Astrocyte (in vitro differentiated cells and primary cell): ENCODE measurements at regions not wholly inside any gene's neighbourhood (a gene's known extent, or its start where the extent isn't known, plus 50 kb on each side); places are given as distances from the start of the nearest gene placed in this dataset.
A peak's percentile ranks its signal among the peaks of the same experiment; 100 is the strongest.

ENCODE experiments used
- DNase-seq: peaks from one replicate; pipeline ENCODE4 v3.0.0-alpha.2; 2010; ENCODE audit warnings: low read depth
- FAIRE-seq: peaks from 2 replicates; lab custom pipeline; 2011; peaks lifted over from hg19 to GRCh38; lab: Jason Lieb, UNC
- H2AFZ ChIP-seq: 2 replicates; pipeline ENCODE4 v1.6.0; 2012; ENCODE audit warnings: low read depth, low read length, inconsistent platforms
- H3K27ac ChIP-seq: 2 replicates; pipeline ENCODE4 v1.5.1; 2011; ENCODE audit warnings: low read depth, low read length, inconsistent platforms
- H3K27me3 ChIP-seq: 2 replicates; pipeline ENCODE4 v1.6.0; 2011; ENCODE audit warnings: low read length, inconsistent platforms; ENCODE audit not compliant: insufficient read depth
- H3K36me3 ChIP-seq: 2 replicates; pipeline ENCODE4 v1.5.1; 2011; ENCODE audit warnings: low read length, inconsistent platforms; ENCODE audit not compliant: insufficient read depth
- H3K4me1 ChIP-seq: 2 replicates; pipeline ENCODE4 v1.5.1; 2011; ENCODE audit warnings: low read length, inconsistent platforms; ENCODE audit not compliant: insufficient read depth
- H3K4me2 ChIP-seq: 2 replicates; pipeline ENCODE4 v1.6.0; 2012; ENCODE audit warnings: low read length, inconsistent platforms
- H3K4me3 ChIP-seq: 2 replicates; pipeline ENCODE4 v1.5.1; 2011; ENCODE audit warnings: low read depth, mild to moderate bottlenecking, low read length, inconsistent platforms; ENCODE audit not compliant: insufficient read depth
- H3K79me2 ChIP-seq: 2 replicates; pipeline ENCODE4 v1.6.0; 2012; ENCODE audit warnings: mild to moderate bottlenecking, low read length, inconsistent platforms; ENCODE audit not compliant: insufficient read depth
- H3K9ac ChIP-seq: 2 replicates; pipeline ENCODE4 v1.6.0; 2012; ENCODE audit warnings: mild to moderate bottlenecking, low read length, inconsistent platforms
- H3K9me3 ChIP-seq: 2 replicates; pipeline ENCODE4 v1.5.1; 2012; ENCODE audit warnings: low read depth, mild to moderate bottlenecking, low read length, inconsistent platforms; ENCODE audit not compliant: insufficient read depth
- H4K20me1 ChIP-seq: 2 replicates; pipeline ENCODE4 v1.6.0; 2012; ENCODE audit warnings: low read length, inconsistent platforms; ENCODE audit not compliant: insufficient read depth
- H3K27ac Mint-ChIP-seq: one replicate; pipeline ENCODE4 v1.8.0; 2021; ENCODE audit warnings: mild to moderate bottlenecking, mixed read lengths; ENCODE audit not compliant: unreplicated experiment
- H3K27me3 Mint-ChIP-seq: one replicate; pipeline ENCODE4 v1.8.0; 2021; ENCODE audit warnings: low read depth, mixed read lengths; ENCODE audit not compliant: unreplicated experiment
- H3K36me3 Mint-ChIP-seq: one replicate; pipeline ENCODE4 v1.8.0; 2021; ENCODE audit warnings: low read depth, mixed read lengths; ENCODE audit not compliant: unreplicated experiment
- H3K4me1 Mint-ChIP-seq: one replicate; pipeline ENCODE4 v1.8.0; 2021; ENCODE audit warnings: low read depth, mixed read lengths; ENCODE audit not compliant: unreplicated experiment
- H3K4me3 Mint-ChIP-seq: one replicate; pipeline ENCODE4 v1.8.0; 2021; ENCODE audit warnings: mild to moderate bottlenecking, moderate library complexity, mixed read lengths; ENCODE audit not compliant: unreplicated experiment
- H3K9me3 Mint-ChIP-seq: one replicate; pipeline ENCODE4 v1.8.0; 2021; ENCODE audit warnings: mild to moderate bottlenecking, mixed read lengths; ENCODE audit not compliant: unreplicated experiment
- CTCF ChIP-seq: IDR thresholded peaks from 2 replicates; pipeline ENCODE4 v1.5.1; 2011; ENCODE audit warnings: low read depth, mild to moderate bottlenecking, inconsistent platforms, low read length, moderate library complexity; ENCODE audit not compliant: insufficient read depth
- EZH2 ChIP-seq: IDR thresholded peaks from 2 replicates; pipeline ENCODE4 v1.6.1; 2012; ENCODE audit warnings: mild to moderate bottlenecking, low read length, inconsistent platforms; ENCODE audit not compliant: insufficient read depth

- no peak overlapping the region for H3K27ac Mint-ChIP-seq
- H3K4me3 Mint-ChIP-seq = no peak overlapping the region
- Histone ChIP-seq H3K9me3 (no peaks in the 10 kb centered on the region), H3K4me2 (no peak overlapping the region), H2AFZ (no peak overlapping the region), H3K4me3 (no peak overlapping the region), H3K27me3 (no peaks in the 10 kb centered on the region), H3K4me1 (peaks cover 7% of the 10 kb centered on the region), H3K27ac (no peak overlapping the region), H3K79me2 (no peaks in the 10 kb centered on the region), H3K36me3 (no peaks in the 10 kb centered on the region), H3K9ac (no peak overlapping the region), H4K20me1 (no peaks in the 10 kb centered on the region)
- no peaks in the 10 kb centered on the region for H3K9me3 Mint-ChIP-seq
- FAIRE-seq = no peak
- no peak for DNase-seq
- no peaks in the 10 kb centered on the region for H3K36me3 Mint-ChIP-seq
- no peaks in the 10 kb centered on the region for H3K27me3 Mint-ChIP-seq
- TF ChIP-seq CTCF = no peak
- no peak for TF ChIP-seq EZH2
- H3K4me1 Mint-ChIP-seq = peaks cover 10% of the 10 kb centered on the region
These were observed 195.0 kb downstream of the GPR37 start for GRCh38 chr7:124570558-124570957.

GRCh38 chr7:124566583-124566982, 199.0 kb downstream of the GPR37 start:
- no peak overlapping the region for H3K4me2 ChIP-seq
- H3K27me3 ChIP-seq = no peaks in the 10 kb centered on the region
- H3K4me3 ChIP-seq = no peak overlapping the region
- no peaks in the 10 kb centered on the region for H3K79me2 ChIP-seq
- no peaks in the 10 kb centered on the region for H3K27me3 Mint-ChIP-seq
- no peaks in the 10 kb centered on the region for H4K20me1 ChIP-seq
- no peak for FAIRE-seq
- H3K9me3 ChIP-seq = no peaks in the 10 kb centered on the region
- H3K4me3 Mint-ChIP-seq = no peak overlapping the region
- DNase-seq = peak; percentile 29
- H2AFZ ChIP-seq = no peak overlapping the region
- no peak overlapping the region for H3K27ac ChIP-seq
- peaks cover 5% of the 10 kb centered on the region for H3K4me1 Mint-ChIP-seq
- no peaks in the 10 kb centered on the region for H3K9me3 Mint-ChIP-seq
- TF ChIP-seq EZH2 (no peak), CTCF (no peak)
- peaks cover 7% of the 10 kb centered on the region for H3K4me1 ChIP-seq
- no peaks in the 10 kb centered on the region for H3K36me3 Mint-ChIP-seq
- H3K27ac Mint-ChIP-seq = no peak overlapping the region
- H3K36me3 ChIP-seq = no peaks in the 10 kb centered on the region
- no peak overlapping the region for H3K9ac ChIP-seq

- no peaks in the 10 kb centered on the region for H4K20me1 ChIP-seq
- no peak for TF ChIP-seq CTCF
- TF ChIP-seq EZH2 = no peak
- H3K4me2 ChIP-seq = no peak overlapping the region
- H3K4me1 Mint-ChIP-seq = no peaks in the 10 kb centered on the region
- no peak overlapping the region for H3K27ac Mint-ChIP-seq
- no peaks in the 10 kb centered on the region for H3K9me3 Mint-ChIP-seq
- H3K4me3 Mint-ChIP-seq = no peak overlapping the region
- H3K36me3 Mint-ChIP-seq = no peaks in the 10 kb centered on the region
- no peak overlapping the region for H3K9ac ChIP-seq
- H3K27ac ChIP-seq = no peak overlapping the region
- H3K27me3 Mint-ChIP-seq = no peaks in the 10 kb centered on the region
- no peak overlapping the region for H3K4me3 ChIP-seq
- H3K9me3 ChIP-seq = no peaks in the 10 kb centered on the region
- DNase-seq (no peak), FAIRE-seq (no peak)
- H3K79me2 ChIP-seq = no peaks in the 10 kb centered on the region
- no peak overlapping the region for H2AFZ ChIP-seq
- H3K36me3 ChIP-seq = no peaks in the 10 kb centered on the region
- no peaks in the 10 kb centered on the region for H3K27me3 ChIP-seq
- no peaks in the 10 kb centered on the region for H3K4me1 ChIP-seq
These were observed 208.0 kb downstream of the GPR37 start for GRCh38 chr7:124557587-124557986.
